Liver (tissue), 3 donors: ENCODE measurements at regions not wholly inside any gene's neighbourhood (a gene's known extent, or its start where the extent isn't known, plus 50 kb on each side); places are given as distances from the start of the nearest gene placed in this dataset.

Experiments
- ATF3 ChIP-seq: IDR thresholded peaks from 2 replicates; pipeline ENCODE4 v1.6.1; 2016; ENCODE audit warnings: antibody characterized with exemption
- CTCF ChIP-seq: fragments of 150-350 bp; IDR thresholded peaks from 2 replicates; pipeline ENCODE4 v1.5.1; 2017; ENCODE audit warnings: improper control_type of control experiment, low read depth, low read length; ENCODE audit not compliant: missing input control
- EGR1 ChIP-seq, 2 donors: IDR thresholded peaks; 2 replicates each; pipeline ENCODE4 v1.6.1; 2016 to 2018; ENCODE audit warnings: antibody characterized with exemption in 2 of 2, low read depth in 2 of 2
- FOXA1 ChIP-seq: IDR thresholded peaks from 2 replicates; pipeline ENCODE4 v1.6.1; 2016; ENCODE audit warnings: antibody characterized with exemption
- GABPA ChIP-seq, 2 donors: IDR thresholded peaks in 1 of 2; conservative IDR thresholded peaks in 1 of 2; 2 replicates each; pipeline ENCODE4 v1.6.1; 2016; ENCODE audit warnings: antibody characterized with exemption in 2 of 2, mild to moderate bottlenecking in 1 of 2, moderate library complexity in 1 of 2
- HNF4G ChIP-seq: IDR thresholded peaks from 2 replicates; pipeline ENCODE4 v1.6.1; 2016; ENCODE audit warnings: antibody characterized with exemption
- MAX ChIP-seq: IDR thresholded peaks from 2 replicates; pipeline ENCODE4 v1.6.1; 2016; ENCODE audit warnings: antibody characterized with exemption
- RAD21 ChIP-seq, 2 donors: IDR thresholded peaks; 2 replicates each; pipeline ENCODE4 v1.6.1; 2016; ENCODE audit warnings: antibody characterized with exemption in 2 of 2, mild to moderate bottlenecking in 2 of 2
- REST ChIP-seq: IDR thresholded peaks from 2 replicates; pipeline ENCODE4 v1.6.1; 2016; ENCODE audit warnings: antibody characterized with exemption, mild to moderate bottlenecking
- RXRA ChIP-seq, 2 donors: IDR thresholded peaks; 2 replicates each; pipeline ENCODE4 v1.6.1; 2017 to 2018; ENCODE audit warnings: antibody characterized with exemption in 2 of 2, mild to moderate bottlenecking in 1 of 2
- TAF1 ChIP-seq: conservative IDR thresholded peaks from 2 replicates; pipeline ENCODE4 v1.6.1; 2016; ENCODE audit warnings: antibody characterized with exemption, mild to moderate bottlenecking
- ZBTB33 ChIP-seq: IDR thresholded peaks from 2 replicates; pipeline ENCODE4 v1.6.1; 2016; ENCODE audit warnings: antibody characterized with exemption
- donor health status: healthy.
- donor health status: healthy.

- TF ChIP-seq CTCF (no peak), RXRA (IDR thresholded peaks at IDR 0.05) (no peak), FOXA1 (no peak), MAX (no peak), REST (no peak), ATF3 (no peak), GABPA (IDR thresholded peaks at IDR 0.05 in 1 of 2, conservative IDR thresholded peaks at IDR 0.05 in 1 of 2) (no peak), RAD21 (IDR thresholded peaks at IDR 0.05) (no peak), EGR1 (IDR thresholded peaks at IDR 0.05; ENCODE audit: low read depth in 2 of 2) (no peak), TAF1 (no peak), HNF4G (no peak), ZBTB33 (no peak)
Measured at GRCh38 chr10:117783698-117784395, 241.3 kb downstream of the EMX2 start.
